ENCODE measurements at regions not wholly inside any gene's neighbourhood (a gene's known extent, or its start where the extent isn't known, plus 50 kb on each side); places are given as distances from the start of the nearest gene placed in this dataset.
"Not testable (repeated sequence)": the region's sequence is repeated elsewhere in the genome, so short reads cannot be mapped to it uniquely, and the experiment has no call there.

DNA sequence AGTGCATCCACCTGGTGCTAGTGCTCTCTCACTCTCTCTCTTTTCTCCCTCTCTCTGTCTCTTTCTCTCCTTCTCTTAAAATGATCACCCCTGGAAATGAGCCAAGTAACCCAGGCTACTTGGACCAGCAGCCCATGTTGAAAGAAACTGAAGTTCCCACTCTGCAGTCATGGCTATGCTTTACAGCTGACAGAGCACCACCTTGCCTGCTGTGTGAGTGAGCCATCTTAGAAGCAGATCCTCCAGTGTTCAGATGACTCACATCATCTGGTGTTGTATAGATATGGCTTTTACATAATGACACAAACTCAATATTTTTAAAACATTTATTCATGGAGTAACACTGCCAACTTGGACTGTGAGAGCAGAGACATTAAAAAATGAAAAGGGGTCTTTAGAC, 779.1 kb downstream of the TTLL7 start:
- not testable (repeated sequence) for DNase-seq (ENCODE audit: low spot score)

DNA sequence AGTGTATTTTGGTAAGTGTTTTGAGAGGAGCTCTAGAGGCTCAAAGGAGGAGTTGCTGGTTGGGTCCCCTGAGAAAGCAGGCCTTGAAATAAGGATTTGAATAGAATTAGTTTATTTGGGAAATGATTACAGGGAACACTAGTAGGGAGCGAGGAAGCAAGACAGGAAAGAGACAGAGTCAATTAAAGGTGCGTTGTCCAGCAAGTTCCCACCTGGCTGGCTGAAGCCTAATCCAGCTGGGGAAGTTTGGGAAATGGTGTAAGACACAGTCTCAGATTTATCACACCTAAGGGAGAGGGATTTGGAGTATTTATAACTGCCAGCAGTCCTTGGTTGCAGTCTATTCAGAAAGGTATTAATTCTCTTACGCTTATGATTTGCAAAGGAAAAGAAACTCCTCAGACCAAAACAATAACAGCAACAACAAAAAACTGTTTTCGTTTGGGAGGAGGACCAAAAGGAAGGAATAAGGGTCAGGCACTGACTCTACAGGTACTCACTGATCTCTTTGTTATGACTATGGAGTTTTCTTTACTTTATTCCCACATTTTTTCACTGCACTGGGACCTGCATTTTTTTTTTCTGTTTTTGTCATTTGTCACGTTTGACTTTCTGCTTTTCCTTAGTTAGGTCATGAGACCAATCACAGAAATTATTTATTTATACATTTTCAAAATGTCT, 780.8 kb downstream of the TTLL7 start:
- not testable (repeated sequence) for DNase-seq (ENCODE audit: low spot score)

DNA sequence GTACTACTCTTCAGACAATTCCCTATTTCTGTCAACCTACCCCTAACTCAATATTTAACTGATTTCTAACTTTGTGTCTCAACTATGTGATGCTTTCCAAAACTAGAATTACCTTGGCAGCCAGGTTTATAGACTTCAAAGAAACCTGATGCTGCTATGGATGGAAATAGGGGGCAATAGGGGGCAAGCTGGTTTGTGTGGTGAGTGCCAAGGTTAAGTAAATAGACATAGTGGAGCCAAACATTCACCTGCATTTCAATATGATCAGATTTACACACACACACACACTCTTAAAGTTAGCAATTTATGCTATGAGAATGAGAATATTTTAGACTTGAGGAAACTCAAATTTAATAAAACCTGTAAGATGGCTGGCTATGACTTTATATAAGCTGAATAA, 784.6 kb downstream of the TTLL7 start:
- not testable (repeated sequence) for DNase-seq (ENCODE audit: low spot score)

DNA sequence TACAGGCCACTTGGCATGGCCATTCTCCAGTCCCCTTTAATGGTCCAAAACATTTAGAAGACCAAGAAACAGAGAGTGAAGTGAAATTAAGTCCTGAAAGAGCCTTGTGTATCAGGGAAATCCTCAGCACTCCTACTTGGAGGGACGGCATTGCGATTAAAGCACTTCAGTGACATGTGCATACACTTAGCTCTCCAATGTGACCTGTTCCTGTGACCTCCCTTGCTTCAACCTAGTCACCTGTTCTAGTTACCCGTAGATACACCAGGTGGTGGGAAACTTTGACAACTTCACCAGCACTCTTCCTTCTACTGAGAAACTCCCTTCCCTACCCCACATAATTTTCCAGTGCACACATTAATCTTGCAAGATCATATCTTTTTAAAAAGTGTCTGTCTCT, 785.3 kb downstream of the TTLL7 start:
- DNase-seq (ENCODE audit: low spot score), result not testable (repeated sequence)

DNA sequence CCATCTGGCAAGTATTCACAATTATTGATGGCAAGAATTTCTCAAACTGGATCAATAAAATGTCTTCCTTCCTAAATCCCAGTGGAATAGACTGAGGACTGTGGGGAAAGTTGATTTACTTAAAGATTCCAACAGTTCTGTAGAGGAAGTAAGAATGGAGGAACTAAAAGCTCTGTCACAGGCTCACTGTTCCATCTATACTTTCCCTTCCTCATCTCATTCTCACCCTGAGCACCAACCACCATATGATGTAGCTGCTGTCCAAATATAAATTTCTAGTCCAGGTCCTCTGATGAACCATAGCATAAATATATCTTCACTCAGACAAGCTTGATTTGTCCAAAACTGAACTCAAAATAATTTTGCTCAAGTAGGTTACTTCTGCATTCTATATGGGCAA, 786.9 kb downstream of the TTLL7 start:
- not testable (repeated sequence) for DNase-seq (ENCODE audit: low spot score)

DNA sequence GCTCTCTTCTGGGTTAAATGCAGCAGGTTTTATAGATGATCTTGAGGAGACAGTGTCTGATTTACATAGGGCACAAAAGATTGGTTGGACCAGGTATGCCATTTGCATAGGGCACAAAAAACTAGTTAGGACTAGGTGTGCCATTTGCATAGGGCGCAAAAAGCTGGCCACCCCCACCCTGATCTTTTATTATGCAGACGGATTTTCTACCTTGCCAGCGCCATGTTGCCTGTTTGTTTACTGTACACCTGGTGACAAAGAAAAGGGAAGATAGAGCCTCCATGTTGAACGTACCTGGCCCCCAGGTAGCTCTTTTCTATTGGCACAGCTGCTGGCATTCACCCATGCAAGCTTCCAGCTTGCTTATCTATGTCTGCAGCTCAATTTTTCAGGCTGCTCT, 790.4 kb downstream of the TTLL7 start:
- DNase-seq (ENCODE audit: low spot score), result not testable (repeated sequence)

DNA sequence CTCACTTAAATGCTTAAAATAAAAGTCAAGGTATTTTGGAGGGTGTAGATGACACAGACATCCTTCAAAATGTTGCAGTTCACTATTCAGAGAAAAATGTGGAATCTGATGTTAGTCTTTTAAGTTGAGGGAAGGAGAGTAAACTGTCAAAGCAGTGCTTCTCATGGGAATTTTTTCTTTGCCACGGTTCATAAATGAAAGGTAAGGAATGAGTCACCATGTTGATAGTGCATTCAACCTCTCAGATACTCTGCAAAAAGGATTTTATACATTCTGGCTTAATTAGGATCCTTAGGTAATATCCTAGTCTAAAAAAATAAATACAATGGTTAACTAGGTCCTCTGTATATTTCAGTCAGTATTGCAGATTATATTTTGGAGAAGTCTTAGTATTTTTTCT, 804.3 kb downstream of the TTLL7 start:
- DNase-seq (ENCODE audit: low spot score), result not testable (repeated sequence)

DNA sequence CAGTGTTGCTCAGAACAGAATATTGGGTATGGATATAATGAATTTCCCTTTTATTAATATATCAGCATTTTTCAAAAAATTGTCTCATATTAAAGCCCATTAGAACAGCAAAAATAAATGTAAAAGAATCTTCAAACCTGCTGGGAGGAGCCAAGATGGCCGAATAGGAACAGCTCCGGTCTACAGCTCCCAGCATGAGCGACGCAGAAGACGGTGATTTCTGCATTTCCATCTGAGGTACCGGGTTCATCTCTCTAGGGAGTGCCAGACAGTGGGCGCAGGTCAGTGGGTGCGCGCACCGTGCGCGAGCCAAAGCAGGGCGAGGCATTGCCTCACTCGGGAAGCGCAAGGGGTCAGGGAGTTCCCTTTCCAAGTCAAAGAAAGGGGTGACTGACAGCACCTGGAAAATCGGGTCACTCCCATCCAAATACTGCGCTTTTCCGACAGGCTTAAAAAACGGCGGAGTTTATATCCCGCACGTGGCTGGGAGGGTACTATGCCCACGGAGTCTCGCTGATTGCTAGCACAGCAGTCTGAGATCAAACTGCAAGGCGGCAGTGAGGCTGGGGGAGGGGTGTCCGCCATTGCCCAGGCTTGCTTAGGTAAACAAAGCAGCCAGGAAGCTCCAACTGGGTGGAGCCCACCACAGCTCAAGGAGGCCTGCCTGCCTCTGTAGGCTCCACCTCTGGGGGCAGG, 816.8 kb downstream of the TTLL7 start:
- DNase-seq (ENCODE audit: low spot score), result not testable (repeated sequence)

DNA sequence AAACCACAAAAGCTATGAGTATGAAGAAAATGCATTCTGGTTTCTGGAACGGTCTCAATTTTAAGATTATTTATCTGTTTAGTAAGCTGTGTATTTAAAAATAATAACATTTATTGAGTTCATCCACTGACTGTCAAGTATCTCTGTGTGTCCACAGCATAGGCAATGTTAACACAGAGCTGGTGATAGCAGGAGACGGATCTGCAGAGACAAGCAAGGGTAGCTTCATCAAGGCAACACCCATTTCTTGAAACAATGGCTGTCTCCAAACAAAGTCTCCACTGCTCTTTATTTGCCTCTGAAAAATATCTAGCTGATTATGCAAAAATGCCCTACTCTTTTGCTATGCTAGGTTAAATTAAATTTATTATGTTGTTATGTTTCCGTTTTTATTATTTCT, 818.3 kb downstream of the TTLL7 start:
- DNase-seq (ENCODE audit: low spot score), result not testable (repeated sequence)

DNA sequence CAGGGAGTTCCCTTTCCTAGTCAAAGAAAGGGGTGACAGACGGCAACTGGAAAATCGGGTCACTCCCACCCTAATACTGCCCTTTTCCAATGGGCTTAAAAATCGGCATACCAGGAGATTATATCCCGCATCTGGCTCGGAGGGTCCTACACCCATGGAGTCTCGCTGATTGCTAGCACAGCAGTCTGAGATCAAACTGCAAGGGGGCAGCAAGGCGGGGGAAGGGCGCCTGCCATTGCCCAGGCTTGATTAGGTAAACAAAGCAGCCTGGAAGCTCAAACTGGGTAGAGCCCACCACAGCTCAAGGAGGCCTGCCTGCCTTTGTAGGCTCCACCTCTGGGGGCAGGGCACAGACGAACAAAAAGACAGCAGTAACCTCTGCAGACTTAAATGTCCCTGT, 831.3 kb downstream of the TTLL7 start:
- not testable (repeated sequence) for DNase-seq (ENCODE audit: low spot score)

DNA sequence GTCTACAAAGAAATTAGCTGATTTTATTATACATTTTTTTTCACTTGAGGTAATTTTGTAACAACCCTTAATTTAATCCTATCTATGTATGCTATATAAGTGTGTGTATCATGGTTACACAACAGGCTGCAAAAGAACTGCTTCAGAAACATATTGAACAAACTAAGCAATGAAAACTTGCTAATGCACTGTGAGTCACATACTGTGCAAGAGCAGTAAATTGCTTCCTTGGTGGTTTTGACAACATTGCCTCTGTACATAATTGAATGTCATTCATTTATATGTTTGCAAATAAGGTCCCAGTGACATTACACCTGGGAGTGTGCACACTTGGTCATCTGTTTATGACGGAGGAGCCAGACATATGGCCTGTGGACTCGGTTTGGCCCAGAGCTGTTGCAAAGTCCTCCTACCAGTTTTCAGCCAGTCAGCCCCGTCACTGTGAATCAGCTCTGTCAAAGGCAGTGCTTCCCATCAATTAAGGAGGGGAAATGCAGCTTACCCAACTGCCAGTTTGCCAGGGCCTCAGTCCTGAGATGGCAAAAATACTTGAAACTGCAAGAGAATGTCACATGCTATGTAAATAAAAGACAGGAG, 835.0 kb downstream of the TTLL7 start:
- DNase-seq (ENCODE audit: low spot score), result not testable (repeated sequence)

DNA sequence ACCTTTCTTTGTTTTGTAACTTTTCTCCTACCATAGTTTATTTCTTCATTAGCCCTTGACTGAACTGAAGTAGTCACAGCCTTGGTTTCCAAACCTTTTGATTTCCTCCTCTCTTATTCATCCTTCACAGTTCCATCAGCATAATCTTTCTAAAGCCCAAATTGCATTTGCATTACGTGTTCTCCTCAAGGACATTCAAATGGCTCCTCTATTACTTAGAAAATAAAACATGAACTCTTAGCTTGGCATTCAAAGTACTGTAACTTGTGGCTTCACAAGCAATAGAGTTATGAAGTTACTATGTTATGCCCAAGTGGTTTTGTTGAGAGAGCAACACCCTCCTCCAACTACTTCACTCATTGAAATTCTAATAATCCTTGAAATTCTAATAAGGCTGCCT, 840.0 kb downstream of the TTLL7 start:
- not testable (repeated sequence) for DNase-seq (ENCODE audit: low spot score)

DNA sequence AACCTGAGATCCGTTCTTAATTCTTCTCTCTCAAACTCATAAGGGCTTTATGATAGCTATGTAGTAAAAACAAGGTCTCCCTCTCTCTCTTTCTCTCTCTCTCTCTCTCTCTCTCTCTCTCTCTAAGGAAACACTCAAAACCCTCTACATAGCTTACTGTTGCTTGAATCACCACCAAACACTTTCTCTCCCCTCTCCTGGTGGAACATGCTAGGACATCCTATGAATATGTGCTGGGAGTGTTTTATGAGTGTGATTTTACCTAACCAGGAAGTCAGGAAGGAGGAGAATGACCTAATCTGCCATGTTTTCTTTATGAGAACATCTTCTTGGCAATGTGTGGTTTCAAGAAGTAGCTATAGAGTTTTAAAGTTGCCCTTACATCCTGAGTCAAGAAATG, 844.6 kb downstream of the TTLL7 start:
- not testable (repeated sequence) for DNase-seq (ENCODE audit: low spot score)

DNA sequence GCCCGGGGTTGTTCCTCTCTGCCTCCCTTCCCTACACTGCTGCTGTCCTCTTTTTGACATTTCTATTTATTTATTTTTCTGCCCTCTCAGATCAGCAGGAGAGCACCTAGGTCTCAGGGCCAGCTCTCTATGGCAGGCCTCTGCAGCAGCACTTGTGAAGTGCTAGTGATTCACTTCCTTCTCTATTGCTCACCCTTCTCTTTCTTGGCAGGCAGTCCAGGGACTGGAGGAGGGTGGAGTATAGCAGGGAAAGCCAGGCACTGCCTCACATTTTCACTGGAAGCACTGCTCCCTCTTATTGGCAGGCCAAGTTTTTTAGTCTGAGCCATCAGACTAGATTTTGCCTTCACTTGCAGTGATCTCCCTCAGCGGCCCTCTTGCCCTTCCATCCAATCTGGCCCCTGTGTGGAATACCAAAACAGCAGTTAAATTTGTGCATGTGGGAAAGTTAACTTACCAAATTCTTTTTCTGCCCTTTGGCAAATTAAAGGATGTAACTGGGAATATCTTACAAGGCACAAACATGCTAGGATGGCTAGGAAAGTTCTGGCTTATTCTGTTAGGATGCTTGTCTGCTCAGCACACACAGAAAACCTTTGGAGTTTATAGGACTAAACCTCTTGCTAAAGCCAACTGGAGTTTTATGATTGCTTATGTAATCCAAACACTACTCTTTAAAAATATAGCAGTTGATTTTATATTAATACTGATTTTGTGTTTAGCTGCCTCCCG, 847.6 kb downstream of the TTLL7 start:
- not testable (repeated sequence) for DNase-seq (ENCODE audit: low spot score)

DNA sequence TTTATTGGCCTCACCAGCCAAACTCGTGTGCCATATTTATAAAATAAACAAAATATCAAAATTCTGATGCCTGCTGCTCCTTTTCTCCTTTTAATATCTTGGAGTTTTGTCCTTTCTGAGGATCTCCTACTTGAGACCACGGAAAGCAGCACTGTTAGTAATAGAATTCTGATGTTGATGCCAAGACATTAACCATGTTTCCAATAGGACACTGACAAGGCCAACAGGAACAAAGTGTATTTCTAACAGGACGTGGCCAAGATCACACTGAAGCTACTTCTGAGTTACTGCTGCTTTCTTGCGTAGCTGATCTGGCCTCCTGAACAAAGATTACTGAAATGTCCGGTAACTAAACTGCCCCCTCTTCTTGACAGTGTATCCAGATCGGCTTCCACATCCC, 848.5 kb downstream of the TTLL7 start:
- not testable (repeated sequence) for DNase-seq (ENCODE audit: low spot score)

DNA sequence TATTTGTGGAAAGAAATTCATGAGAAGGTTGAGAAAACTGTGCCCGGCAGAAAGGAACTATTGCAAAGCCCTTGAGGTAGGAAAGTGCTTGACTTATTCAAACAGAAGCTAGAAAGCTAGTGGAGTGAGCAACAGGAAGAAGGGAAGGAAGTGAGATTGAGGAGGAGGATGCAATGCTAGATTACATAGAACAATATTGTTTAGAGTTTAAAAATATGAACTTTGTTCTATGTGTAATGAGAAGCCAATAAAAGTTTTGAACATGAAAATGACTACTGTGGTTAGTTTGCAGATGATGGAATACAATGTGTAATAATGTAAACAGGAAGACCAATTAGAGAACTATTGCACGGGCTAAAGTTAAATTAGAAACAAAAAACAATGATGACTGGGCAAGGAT, 853.1 kb downstream of the TTLL7 start:
- not testable (repeated sequence) for DNase-seq (ENCODE audit: low spot score)

DNA sequence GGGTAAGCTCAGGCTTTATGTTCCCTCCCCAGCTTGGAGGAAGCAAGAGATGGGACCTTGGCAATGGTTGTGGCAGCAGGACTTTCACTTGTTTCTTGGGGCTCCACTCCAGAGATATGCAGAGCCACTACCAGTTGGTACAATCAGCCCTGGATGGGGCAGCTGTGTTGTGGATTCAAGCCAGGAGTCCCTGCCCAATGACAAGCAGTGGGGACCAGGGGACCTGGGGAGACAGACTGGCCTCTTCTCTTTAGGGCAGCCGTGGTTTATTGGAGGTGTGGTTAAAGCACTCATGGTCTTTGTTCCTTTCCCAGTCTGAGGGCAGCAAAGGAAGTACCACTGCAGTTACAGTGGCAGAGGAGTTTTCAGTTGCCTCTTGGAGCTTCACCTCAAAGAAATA, 856.1 kb downstream of the TTLL7 start:
- not testable (repeated sequence) for DNase-seq (ENCODE audit: low spot score)

DNA sequence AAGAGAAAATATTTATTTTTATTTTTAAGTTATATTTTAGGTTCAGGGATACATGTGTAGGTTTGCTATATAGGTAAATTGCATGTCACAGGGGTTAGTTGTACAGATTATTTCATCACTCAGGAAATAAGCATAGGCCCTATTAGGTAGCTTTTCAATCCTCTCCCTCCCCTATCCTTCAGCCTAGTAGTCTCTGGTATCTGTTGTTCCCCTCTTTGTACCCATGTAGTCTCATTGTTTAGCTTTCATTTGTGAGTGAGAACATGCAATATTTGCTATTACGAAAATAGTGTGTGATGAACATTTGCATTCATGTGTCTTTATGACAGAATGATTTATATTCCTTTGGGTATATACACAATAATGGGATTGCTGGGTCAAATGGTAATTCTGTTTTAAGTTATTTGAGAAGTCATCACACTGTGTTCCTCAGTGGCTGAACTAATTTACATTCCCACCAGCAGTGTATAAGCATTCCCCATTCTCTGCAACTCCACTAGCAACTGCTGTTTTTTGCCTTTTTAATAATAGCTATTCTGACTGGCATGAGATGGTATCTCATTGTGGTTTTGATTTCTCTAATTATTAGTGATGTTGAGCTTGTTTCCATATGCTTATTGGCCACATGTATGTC, 863.3 kb downstream of the TTLL7 start:
- not testable (repeated sequence) for DNase-seq (ENCODE audit: low spot score)

DNA sequence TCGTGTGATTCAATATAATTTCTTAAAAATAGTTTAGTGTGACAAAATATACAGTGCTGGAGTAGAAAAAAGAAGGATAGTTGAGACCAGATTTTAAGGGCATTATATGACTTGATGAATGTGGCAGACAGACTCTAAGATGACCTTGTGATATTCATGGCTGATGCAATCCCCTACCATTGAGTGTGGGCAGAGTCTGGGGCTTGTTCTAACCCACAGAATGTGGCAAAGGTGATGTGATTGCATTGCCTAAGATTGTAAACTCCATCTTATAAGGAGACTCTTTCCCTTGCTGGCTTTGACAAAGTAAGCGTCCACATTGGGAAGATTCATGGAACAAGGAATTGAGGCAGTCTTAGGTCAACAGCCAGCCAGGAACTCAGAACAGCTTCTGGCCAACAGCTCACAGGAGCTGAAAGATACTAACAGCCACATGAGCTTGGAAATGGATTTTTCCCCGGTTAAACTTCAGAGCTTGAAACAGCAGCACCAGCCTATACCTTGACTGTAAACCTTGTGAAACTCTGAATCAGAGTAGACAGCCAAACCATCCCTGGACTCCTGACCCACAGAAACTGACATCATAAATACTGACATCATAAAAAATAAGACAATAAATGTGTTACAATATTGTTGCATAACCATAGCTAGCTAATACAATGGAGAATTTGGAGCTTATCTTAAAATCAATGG, 864.5 kb downstream of the TTLL7 start:
- not testable (repeated sequence) for DNase-seq (ENCODE audit: low spot score)

DNA sequence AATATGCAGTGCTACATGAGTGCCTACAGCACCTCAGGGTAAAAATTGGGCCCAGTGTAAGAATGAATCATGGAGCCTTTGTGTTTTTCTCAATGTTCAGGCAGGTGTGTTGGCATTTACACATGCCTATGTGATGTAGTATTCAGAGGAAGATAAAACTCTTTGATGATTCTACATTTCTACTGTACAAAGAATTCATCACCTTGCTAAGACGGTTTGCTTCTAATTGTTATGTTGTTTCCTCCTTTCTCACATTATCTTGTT, 867.3 kb downstream of the TTLL7 start:
- DNase-seq (ENCODE audit: low spot score), result no peak

DNA sequence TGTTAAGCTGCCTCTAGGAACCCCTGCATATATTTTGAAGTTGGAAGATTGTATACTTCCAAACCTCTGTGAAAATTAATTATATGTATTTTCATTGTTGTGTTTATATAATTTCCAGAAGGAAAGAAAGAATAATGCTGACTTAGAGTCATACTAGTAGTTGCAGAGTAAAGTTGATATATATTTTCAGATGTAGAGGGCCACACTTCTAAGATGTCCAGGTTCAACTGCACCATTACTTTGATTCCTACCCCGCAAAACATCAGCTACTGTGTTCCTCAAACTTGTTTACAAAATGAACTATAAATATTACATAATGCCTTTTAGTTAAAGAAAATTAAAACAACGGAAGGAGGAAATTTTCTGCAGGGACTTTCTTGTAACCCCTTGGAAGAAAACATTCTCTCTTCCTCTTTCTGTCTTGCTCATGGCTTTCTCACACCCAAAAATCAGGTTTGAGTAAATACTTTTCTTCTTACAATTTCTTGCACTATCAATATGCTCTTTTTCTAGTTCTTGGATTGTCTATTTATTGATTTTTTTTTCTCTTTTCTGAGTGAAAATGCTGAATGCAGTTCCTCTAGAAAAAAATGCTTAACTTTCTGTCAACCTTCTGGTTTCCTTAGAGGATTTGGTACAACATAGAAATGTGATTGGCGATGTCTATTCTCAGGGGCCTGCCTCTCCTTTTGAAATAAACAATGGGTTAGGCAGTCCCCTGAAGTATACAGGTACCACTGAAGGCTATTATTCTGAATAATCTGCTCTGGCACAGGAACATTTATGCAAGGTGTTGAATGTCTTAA, 867.8 kb downstream of the TTLL7 start:
- no peak for DNase-seq (ENCODE audit: low spot score)

Data from NAMALWA (cell line).